ENCODE measurements at regions not wholly inside any gene's neighbourhood (a gene's known extent, or its start where the extent isn't known, plus 50 kb on each side); places are given as distances from the start of the nearest gene placed in this dataset.

- Mint-ChIP-seq H3K27me3 (no peaks in the 10 kb centered on the region), H3K36me3 (ENCODE audit: low read depth) (no peaks in the 10 kb centered on the region), H3K4me1 (no peaks in the 10 kb centered on the region), H3K4me3 (no peak overlapping the region), H3K9me3 (no peaks in the 10 kb centered on the region), H3K27ac (no peak overlapping the region)
- intact Hi-C loops (cut with micrococcal nuclease) = no loop called here
- DNase-seq = no peak
These were observed 217.3 kb downstream of the PTPRU start for GRCh38 chr1:29453502-29454240.

GRCh38 chr1:29452463-29453230 lies 216.3 kb downstream of the PTPRU start:
- no peaks in the 10 kb centered on the region for H3K27me3 Mint-ChIP-seq
- H3K36me3 Mint-ChIP-seq (ENCODE audit: low read depth) = no peaks in the 10 kb centered on the region
- H3K4me1 Mint-ChIP-seq = no peaks in the 10 kb centered on the region
- no peak overlapping the region for H3K4me3 Mint-ChIP-seq
- no peak for DNase-seq
- intact Hi-C loops (cut with micrococcal nuclease) = no loop called here
- no peak overlapping the region for H3K27ac Mint-ChIP-seq
- H3K9me3 Mint-ChIP-seq = no peaks in the 10 kb centered on the region

- Mint-ChIP-seq H3K36me3 (ENCODE audit: low read depth) (no peaks in the 10 kb centered on the region), H3K27me3 (no peaks in the 10 kb centered on the region), H3K4me1 (no peaks in the 10 kb centered on the region), H3K9me3 (no peaks in the 10 kb centered on the region), H3K4me3 (no peak overlapping the region), H3K27ac (no peak overlapping the region)
- no peak for DNase-seq
- intact Hi-C loops (cut with micrococcal nuclease) = no loop called here
These were observed 215.1 kb downstream of the PTPRU start for GRCh38 chr1:29451368-29451892.

DNA sequence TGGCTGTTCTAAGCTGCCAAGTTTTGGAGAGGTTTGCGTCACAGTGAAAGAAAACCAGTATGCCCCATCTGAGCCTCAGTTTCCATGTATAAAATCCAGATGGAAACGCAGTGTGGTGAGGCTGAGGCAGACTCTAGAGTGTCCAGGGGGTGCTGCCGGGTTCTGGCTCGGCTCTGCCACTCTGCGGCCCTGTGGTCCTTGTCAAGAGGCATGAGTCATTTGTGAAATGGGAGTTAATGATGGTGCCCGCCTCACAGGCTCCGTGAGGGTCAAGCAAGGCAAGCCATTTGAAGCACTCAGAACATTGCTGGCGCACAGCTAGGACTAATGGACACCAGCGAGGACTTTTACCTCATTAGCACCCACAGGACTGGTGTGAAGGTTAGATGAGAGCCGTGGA lies 214.3 kb downstream of the PTPRU start:
- Mint-ChIP-seq H3K9me3 (no peaks in the 10 kb centered on the region), H3K4me1 (no peaks in the 10 kb centered on the region), H3K27ac (no peak overlapping the region), H3K27me3 (no peaks in the 10 kb centered on the region), H3K36me3 (ENCODE audit: low read depth) (no peaks in the 10 kb centered on the region), H3K4me3 (no peak overlapping the region)
- intact Hi-C loops (cut with micrococcal nuclease) = no loop called here
- no peak for DNase-seq

GRCh38 chr1:29448456-29449235 lies 212.3 kb downstream of the PTPRU start:
- Mint-ChIP-seq H3K27ac (no peak overlapping the region), H3K27me3 (peaks cover 3% of the 10 kb centered on the region), H3K4me3 (no peak overlapping the region), H3K4me1 (no peaks in the 10 kb centered on the region), H3K9me3 (no peaks in the 10 kb centered on the region), H3K36me3 (ENCODE audit: low read depth) (no peaks in the 10 kb centered on the region)
- intact Hi-C loops (cut with micrococcal nuclease) = no loop called here
- DNase-seq = no peak

- no peak overlapping the region for H3K4me3 Mint-ChIP-seq
- intact Hi-C loops (cut with micrococcal nuclease) = no loop called here
- H3K36me3 Mint-ChIP-seq (ENCODE audit: low read depth) = no peaks in the 10 kb centered on the region
- no peaks in the 10 kb centered on the region for H3K4me1 Mint-ChIP-seq
- H3K9me3 Mint-ChIP-seq = no peaks in the 10 kb centered on the region
- H3K27me3 Mint-ChIP-seq = peaks cover 7% of the 10 kb centered on the region
- H3K27ac Mint-ChIP-seq = no peak overlapping the region
- DNase-seq = no peak
These were observed 211.0 kb downstream of the PTPRU start for GRCh38 chr1:29447368-29447767.

DNA sequence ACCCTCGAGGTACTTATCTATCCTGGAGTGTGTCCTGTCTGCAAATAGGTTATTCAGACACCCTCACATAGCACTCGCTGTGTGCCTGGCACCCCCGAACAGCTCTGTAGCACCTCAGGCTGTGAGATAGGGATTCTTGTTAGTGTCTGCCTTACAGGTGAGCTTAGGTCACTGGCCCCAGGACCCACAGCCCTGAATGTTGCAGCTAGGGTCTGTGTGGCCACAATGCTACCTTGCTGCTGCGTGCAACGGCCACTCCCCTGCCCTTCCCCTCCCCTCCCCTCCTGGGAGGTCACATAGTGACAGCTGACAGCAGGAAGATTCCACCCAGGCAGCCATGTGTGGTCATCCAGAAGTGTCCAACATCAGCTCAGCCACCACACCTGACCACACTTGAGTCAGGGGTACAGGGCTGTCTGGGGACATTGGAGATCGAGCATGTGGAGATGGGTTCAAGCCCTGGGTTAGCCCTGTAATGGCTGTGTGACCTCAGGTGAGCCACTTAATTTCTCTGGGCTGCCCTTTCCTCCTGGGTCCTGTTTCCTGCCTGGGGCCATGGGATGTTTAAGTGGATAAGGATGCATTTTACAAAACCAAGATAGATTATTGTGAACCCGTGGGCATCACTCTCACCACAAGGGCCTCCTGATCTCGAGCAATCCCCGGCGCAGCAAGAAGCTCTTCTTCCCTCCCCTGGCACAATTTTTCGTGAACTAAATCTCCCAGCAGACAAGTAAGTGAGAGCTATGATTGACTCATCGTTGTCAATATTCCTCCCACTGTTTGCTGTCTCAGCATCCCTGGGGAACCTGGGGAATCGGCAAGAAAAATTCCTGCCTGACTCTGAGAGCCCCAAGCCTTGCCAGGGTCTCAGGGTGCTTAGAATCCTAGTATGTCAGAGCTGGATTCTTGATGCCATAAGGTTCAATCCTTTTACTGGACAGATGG lies 208.7 kb downstream of the PTPRU start:
- no peaks in the 10 kb centered on the region for H3K4me1 Mint-ChIP-seq
- no peak for DNase-seq
- no peaks in the 10 kb centered on the region for H3K9me3 Mint-ChIP-seq
- intact Hi-C loops (cut with micrococcal nuclease) = no loop called here
- H3K27ac Mint-ChIP-seq = no peak overlapping the region
- H3K27me3 Mint-ChIP-seq = peaks cover 10% of the 10 kb centered on the region
- H3K36me3 Mint-ChIP-seq (ENCODE audit: low read depth) = no peaks in the 10 kb centered on the region
- no peak overlapping the region for H3K4me3 Mint-ChIP-seq

DNA sequence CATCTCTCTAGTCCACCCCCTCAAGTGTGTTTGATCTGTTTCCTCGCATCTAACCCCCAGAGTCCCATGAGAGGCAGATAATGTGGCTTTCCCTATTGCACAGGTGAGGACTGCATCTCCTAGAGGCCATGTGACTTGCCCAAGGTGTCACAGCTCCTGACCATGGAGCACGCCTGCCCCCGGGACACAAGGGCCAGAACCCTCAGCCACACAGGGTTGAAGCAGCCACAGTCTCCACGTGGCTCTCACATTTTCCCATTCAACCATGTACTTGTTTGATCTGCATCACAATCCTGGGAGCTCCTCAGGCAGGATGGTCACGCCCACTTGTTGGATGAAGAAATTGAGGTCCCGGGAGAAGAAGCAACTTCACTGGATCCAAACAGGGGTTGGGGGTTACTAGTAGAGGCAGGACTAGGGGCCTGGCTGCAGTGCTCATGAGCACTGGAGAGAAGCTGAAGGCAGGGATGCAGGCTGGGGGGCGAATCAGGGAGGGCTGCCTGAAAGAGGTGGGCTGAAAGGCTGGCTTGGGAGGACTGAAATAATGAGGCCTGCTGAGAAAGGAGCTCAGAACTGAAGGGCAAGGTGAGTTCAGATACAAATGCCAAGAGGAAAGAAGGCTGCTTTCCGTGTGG lies 207.9 kb downstream of the PTPRU start:
- no peaks in the 10 kb centered on the region for H3K9me3 Mint-ChIP-seq
- H3K4me1 Mint-ChIP-seq = no peaks in the 10 kb centered on the region
- no peak overlapping the region for H3K4me3 Mint-ChIP-seq
- H3K27me3 Mint-ChIP-seq = peaks cover 12% of the 10 kb centered on the region
- intact Hi-C loops (cut with micrococcal nuclease) = no loop called here
- no peak overlapping the region for H3K27ac Mint-ChIP-seq
- no peak for DNase-seq
- H3K36me3 Mint-ChIP-seq (ENCODE audit: low read depth) = no peaks in the 10 kb centered on the region

DNA sequence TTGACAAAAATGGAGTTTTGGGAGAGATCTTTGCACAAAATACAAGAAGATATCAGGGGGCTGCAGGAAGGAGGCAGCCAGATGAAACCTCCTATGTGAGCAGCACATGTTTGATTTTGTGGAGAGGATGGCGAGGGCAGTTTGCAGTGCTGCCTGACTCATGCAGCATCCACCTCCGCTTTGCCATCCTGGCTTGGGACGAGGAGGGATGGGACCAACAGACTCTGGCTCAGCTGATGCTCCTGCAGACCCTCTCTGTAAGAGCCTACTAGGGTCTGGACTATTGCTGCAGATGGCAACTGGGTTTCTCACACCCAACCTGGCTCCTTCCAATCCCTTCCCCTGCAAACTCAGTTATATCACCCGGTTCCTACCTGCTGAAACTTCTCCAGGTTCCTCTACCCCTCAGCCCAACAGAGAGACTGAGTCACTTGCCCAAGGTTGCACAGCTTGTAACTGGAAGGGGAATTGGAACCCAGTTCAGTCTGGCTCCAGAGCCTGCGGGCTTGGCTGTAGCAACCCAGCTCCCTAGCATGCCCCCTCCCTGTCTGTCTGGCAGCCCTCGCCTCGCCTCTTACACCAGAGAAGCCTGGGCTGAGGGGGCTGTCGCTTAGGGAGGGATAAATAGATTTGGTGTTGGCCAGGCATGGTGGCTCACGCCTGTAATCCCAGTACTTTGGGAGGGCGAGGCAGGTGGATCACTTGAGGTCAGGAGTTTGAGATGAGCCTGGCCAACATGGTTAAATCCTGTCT lies 205.8 kb downstream of the PTPRU start:
- Mint-ChIP-seq H3K9me3 (no peaks in the 10 kb centered on the region), H3K27ac (no peak overlapping the region), H3K36me3 (ENCODE audit: low read depth) (no peaks in the 10 kb centered on the region), H3K4me3 (no peak overlapping the region), H3K27me3 (peaks cover 13% of the 10 kb centered on the region), H3K4me1 (no peaks in the 10 kb centered on the region)
- intact Hi-C loops (cut with micrococcal nuclease) = no loop called here
- DNase-seq = no peak

DNA sequence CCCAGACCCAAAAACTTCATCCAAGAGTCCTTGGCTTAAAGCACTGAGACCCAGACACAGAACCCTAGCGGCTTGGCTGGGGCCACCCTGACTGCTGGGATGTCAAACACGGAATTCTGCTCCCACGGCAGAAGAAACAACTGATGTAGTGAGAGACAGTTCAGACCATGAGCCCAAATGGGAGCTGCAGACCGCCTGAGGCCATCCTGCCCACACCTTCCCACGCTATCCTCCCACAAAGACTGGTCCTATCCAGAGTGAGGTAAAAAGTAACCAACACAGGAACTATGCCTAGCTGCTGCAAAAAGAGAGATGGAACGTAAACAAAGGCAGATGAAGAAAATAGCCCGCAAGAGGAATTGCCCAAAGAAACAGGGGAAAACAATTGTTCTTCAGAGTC lies 203.3 kb downstream of the PTPRU start:
- Mint-ChIP-seq H3K36me3 (ENCODE audit: low read depth) (no peaks in the 10 kb centered on the region), H3K4me1 (no peaks in the 10 kb centered on the region), H3K4me3 (no peak overlapping the region), H3K27me3 (peaks cover 13% of the 10 kb centered on the region), H3K27ac (no peak overlapping the region), H3K9me3 (no peaks in the 10 kb centered on the region)
- no peak for DNase-seq
- intact Hi-C loops (cut with micrococcal nuclease) = no loop called here

DNA sequence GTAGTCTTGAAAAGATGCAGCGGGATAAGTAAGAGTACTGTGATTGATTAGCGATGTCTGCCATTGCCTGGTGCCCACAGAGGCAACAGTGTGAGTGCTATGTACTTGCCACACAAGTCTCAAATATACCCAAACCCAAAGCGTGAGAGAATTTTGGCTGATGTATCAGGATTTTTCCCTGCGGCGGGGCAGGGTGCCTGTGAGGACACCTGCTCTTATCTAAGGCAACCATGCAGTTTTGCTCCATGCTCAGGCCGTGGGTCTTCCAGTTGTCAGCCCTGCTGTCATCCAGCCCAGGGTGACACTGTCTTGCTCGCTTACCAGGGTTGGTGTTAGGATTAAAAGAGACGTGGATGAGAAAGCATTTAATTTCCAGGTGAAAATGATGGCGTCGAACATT lies 202.7 kb downstream of the PTPRU start:
- H3K4me3 Mint-ChIP-seq = no peak overlapping the region
- H3K36me3 Mint-ChIP-seq (ENCODE audit: low read depth) = no peaks in the 10 kb centered on the region
- intact Hi-C loops (cut with micrococcal nuclease) = no loop called here
- peaks cover 12% of the 10 kb centered on the region for H3K27me3 Mint-ChIP-seq
- H3K9me3 Mint-ChIP-seq = no peaks in the 10 kb centered on the region
- H3K27ac Mint-ChIP-seq = no peak overlapping the region
- H3K4me1 Mint-ChIP-seq = no peaks in the 10 kb centered on the region
- no peak for DNase-seq

DNA sequence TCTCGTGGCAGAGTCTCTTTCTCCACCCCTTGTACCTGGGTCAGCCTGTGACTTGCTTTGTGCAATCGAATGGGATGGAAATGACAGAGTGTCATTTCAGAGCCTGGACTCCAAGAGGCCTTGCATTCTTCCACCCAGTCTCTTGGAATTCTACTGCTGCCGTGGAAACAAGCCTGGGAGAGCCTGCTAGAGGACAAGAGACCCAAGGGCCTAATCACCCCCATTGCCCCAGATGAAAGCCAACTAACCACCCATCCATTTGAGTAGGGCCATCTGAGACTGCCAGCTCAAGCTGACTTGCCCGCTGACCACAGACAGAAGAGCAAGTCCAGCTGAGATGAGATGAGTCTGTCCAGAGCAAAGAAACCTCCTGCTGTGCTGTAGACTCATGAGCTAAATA lies 201.6 kb downstream of the PTPRU start:
- Mint-ChIP-seq H3K9me3 (no peaks in the 10 kb centered on the region), H3K27ac (no peak overlapping the region), H3K36me3 (ENCODE audit: low read depth) (no peaks in the 10 kb centered on the region), H3K4me3 (no peak overlapping the region), H3K27me3 (peaks cover 9% of the 10 kb centered on the region), H3K4me1 (no peaks in the 10 kb centered on the region)
- no peak for DNase-seq
- intact Hi-C loops (cut with micrococcal nuclease) = no loop called here

All from activated CD4-positive, alpha-beta T cell treated with anti-CD3 and anti-CD28 coated beads, Interleukin-2, amount 10 ng/mL, durations not matched to agents 24 days and 14 days (primary cell).